ENCODE measurements at regions not wholly inside any gene's neighbourhood (a gene's known extent, or its start where the extent isn't known, plus 50 kb on each side); places are given as distances from the start of the nearest gene placed in this dataset.

DNA sequence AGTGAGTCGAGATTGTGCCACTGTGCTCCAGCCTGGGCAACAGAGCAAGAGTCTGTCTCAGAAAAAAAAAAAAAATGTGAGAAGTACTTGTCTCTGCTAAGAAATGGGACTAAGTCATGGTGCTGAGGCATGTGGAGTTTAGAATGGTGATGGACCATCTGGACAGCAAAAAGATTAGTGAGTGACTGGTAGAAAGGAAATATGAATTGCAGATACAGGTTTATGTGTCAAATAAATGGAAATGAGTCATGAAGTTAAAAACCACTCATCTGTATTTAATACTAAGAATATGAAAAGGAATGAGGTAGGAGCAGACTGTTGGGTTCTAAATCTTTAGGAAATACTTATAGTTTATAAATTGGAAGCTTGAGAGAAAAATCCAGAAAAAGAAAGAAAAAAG is 625.7 kb upstream of the ANKRD30A start:
- 80% methylated on average over 1 of the region's 1 CpG for WGBS (ENCODE audit: insufficient coverage)
- intact Hi-C loops (cut with micrococcal nuclease): no loop called here
- H3K4me2 ChIP-seq (replicated peaks; ENCODE audit: extremely low read depth, low read length, poor library complexity, severe bottlenecking): no peak overlapping the region
- no peak overlapping the region for H2AFZ ChIP-seq (ENCODE audit: insufficient read depth, low read depth, low read length, poor library complexity, severe bottlenecking)
- Mint-ChIP-seq H3K4me3 (no peak overlapping the region), H3K4me1 (no peaks in the 10 kb centered on the region), H3K27me3 (ENCODE audit: low read depth in 3 of 3) (peaks cover 0 to 3% (median 0%) of the 10 kb centered on the region in 3 donors), H3K27ac (no peak overlapping the region), H3K9me3 (peaks cover 3 to 15% (median 6%) of the 10 kb centered on the region in 7 donors), H3K36me3 (no peaks in the 10 kb centered on the region)
- no peaks in the 10 kb centered on the region for H3K27me3 ChIP-seq (ENCODE audit: control insufficient read depth in 2 of 2, insufficient read depth in 2 of 2, low read length in 2 of 2)
- no peaks in the 10 kb centered on the region for H4K20me1 ChIP-seq (ENCODE audit: insufficient read depth, low read length)
- no peak overlapping the region for H3K27ac ChIP-seq (ENCODE audit: low read depth in 1 of 2, low read length in 2 of 2)
- no peaks in the 10 kb centered on the region for H3K36me3 ChIP-seq (replicated peaks in 1 of 2; ENCODE audit: control insufficient read depth in 1 of 2, insufficient read depth in 2 of 2, low read length in 2 of 2)
- TF ChIP-seq, protein P1, sequence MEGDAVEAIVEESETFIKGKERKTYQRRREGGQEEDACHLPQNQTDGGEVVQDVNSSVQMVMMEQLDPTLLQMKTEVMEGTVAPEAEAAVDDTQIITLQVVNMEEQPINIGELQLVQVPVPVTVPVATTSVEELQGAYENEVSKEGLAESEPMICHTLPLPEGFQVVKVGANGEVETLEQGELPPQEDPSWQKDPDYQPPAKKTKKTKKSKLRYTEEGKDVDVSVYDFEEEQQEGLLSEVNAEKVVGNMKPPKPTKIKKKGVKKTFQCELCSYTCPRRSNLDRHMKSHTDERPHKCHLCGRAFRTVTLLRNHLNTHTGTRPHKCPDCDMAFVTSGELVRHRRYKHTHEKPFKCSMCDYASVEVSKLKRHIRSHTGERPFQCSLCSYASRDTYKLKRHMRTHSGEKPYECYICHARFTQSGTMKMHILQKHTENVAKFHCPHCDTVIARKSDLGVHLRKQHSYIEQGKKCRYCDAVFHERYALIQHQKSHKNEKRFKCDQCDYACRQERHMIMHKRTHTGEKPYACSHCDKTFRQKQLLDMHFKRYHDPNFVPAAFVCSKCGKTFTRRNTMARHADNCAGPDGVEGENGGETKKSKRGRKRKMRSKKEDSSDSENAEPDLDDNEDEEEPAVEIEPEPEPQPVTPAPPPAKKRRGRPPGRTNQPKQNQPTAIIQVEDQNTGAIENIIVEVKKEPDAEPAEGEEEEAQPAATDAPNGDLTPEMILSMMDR (IDR thresholded peaks at IDR 0.05): no peak
- H3K9me3 ChIP-seq (replicated peaks in 1 of 2; ENCODE audit: control insufficient read depth in 1 of 2, insufficient read depth in 1 of 2, low read length in 2 of 2): no peaks in the 10 kb centered on the region
- H3K4me3 ChIP-seq (replicated peaks in 1 of 3; ENCODE audit: low read depth in 2 of 3, low read length in 3 of 3): no peak overlapping the region
- DNase-seq: no peak
- no peaks in the 10 kb centered on the region for H3K79me2 ChIP-seq (ENCODE audit: insufficient read depth, low read length)
- no peak overlapping the region for H3K9ac ChIP-seq (ENCODE audit: insufficient read depth, low read length, poor library complexity, severe bottlenecking)
- H3K4me1 ChIP-seq (ENCODE audit: control insufficient read depth in 1 of 2, insufficient read depth in 2 of 2, low read length in 2 of 2): no peaks in the 10 kb centered on the region

DNA sequence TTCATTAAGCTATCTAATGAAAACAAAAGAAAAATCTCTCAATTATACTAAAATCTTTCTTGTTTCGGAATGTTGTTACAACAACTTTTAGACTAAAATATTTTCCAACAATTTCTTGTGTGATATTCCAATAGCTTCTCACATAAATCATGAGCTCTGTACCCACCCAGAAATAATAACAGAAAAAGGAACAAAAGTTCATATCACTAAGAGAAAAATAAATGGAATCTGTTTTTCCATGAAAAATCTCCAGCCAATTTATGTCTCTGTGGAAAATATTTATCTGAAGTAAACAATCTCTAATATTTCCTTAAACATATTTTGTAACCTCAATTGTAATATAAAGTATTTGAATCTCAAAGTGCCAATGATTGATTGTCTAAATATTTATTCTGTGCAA is 628.6 kb upstream of the ANKRD30A start:
- Histone ChIP-seq H3K4me3 (replicated peaks in 1 of 3; ENCODE audit: low read depth in 2 of 3, low read length in 3 of 3) (no peak overlapping the region), H2AFZ (ENCODE audit: insufficient read depth, low read depth, low read length, poor library complexity, severe bottlenecking) (no peak overlapping the region), H3K27ac (ENCODE audit: low read depth in 1 of 2, low read length in 2 of 2) (no peak overlapping the region), H3K27me3 (ENCODE audit: control insufficient read depth in 2 of 2, insufficient read depth in 2 of 2, low read length in 2 of 2) (no peaks in the 10 kb centered on the region), H3K36me3 (replicated peaks in 1 of 2; ENCODE audit: control insufficient read depth in 1 of 2, insufficient read depth in 2 of 2, low read length in 2 of 2) (no peaks in the 10 kb centered on the region), H3K9me3 (replicated peaks in 1 of 2; ENCODE audit: control insufficient read depth in 1 of 2, insufficient read depth in 1 of 2, low read length in 2 of 2) (no peaks in the 10 kb centered on the region), H3K4me1 (ENCODE audit: control insufficient read depth in 1 of 2, insufficient read depth in 2 of 2, low read length in 2 of 2) (no peaks in the 10 kb centered on the region), H3K79me2 (ENCODE audit: insufficient read depth, low read length) (no peaks in the 10 kb centered on the region), H4K20me1 (ENCODE audit: insufficient read depth, low read length) (no peaks in the 10 kb centered on the region), H3K9ac (ENCODE audit: insufficient read depth, low read length, poor library complexity, severe bottlenecking) (no peak overlapping the region), H3K4me2 (replicated peaks; ENCODE audit: extremely low read depth, low read length, poor library complexity, severe bottlenecking) (no peak overlapping the region)
- no peak for DNase-seq
- no peak overlapping the region for H3K4me3 Mint-ChIP-seq
- no peaks in the 10 kb centered on the region for H3K4me1 Mint-ChIP-seq
- intact Hi-C loops (cut with micrococcal nuclease): no loop called here
- H3K36me3 Mint-ChIP-seq: no peaks in the 10 kb centered on the region
- TF ChIP-seq, protein P1 (IDR thresholded peaks at IDR 0.05): no peak
- H3K27ac Mint-ChIP-seq: no peak overlapping the region
- H3K27me3 Mint-ChIP-seq (ENCODE audit: low read depth in 3 of 3): peaks cover 0 to 3% (median 1%) of the 10 kb centered on the region in 3 donors
- H3K9me3 Mint-ChIP-seq: peaks cover 0 to 10% (median 4%) of the 10 kb centered on the region in 7 donors
- no CpG with 5 or more reads among the region's 1 CpG for WGBS (ENCODE audit: insufficient coverage)
